Psoas muscle (tissue), 7 donors: ENCODE measurements at regions not wholly inside any gene's neighbourhood (a gene's known extent, or its start where the extent isn't known, plus 50 kb on each side); places are given as distances from the start of the nearest gene placed in this dataset.

Experiments used
- ATAC-seq, 4 donors: fragments of 200-7000 bp; cut with Tn5 transposase; one replicate each; pipeline ENCODE4 v1.9.1; 2020; ENCODE audit warnings: moderate library complexity in 3 of 4, mild to moderate bottlenecking in 2 of 4
- DNase-seq, 2 donors: peaks; one replicate each; pipeline ENCODE4 v3.0.0-alpha.2; 2020
- H3K27ac ChIP-seq: fragments of 200-600 bp; one replicate; pipeline ENCODE4 v1.8.0; 2022
- H3K27me3 ChIP-seq, 3 donors: fragments of 200-600 bp in 1 of 3; one replicate each; pipeline versions ENCODE4 v1.6.1 to v1.8.0; 2013 to 2022; ENCODE audit warnings: low read length in 2 of 3, mild to moderate bottlenecking in 2 of 3, moderate library complexity in 1 of 3; ENCODE audit not compliant: insufficient read depth in 3 of 3
- H3K36me3 ChIP-seq, 2 donors: fragments of 200-600 bp in 1 of 2; one replicate each; pipeline versions ENCODE4 v1.6.1 to v1.8.0; 2013 to 2022; ENCODE audit warnings: low read depth in 1 of 2, mild to moderate bottlenecking in 1 of 2, moderate library complexity in 1 of 2; ENCODE audit not compliant: insufficient read depth in 1 of 2
- H3K4me1 ChIP-seq: fragments of 200-600 bp; one replicate; pipeline ENCODE4 v1.8.0; 2022
- H3K4me3 ChIP-seq: fragments of 200-600 bp; one replicate; pipeline ENCODE4 v1.8.0; 2022; ENCODE audit warnings: mild to moderate bottlenecking
- H3K9me3 ChIP-seq: fragments of 200-600 bp; one replicate; pipeline ENCODE4 v1.8.0; 2022
- CTCF ChIP-seq: fragments of 200-600 bp; IDR thresholded peaks from one replicate; pipeline ENCODE4 v1.8.0; 2022; ENCODE audit warnings: antibody characterized with exemption
- WGBS, 3 donors: extraction: QIAGEN DNeasy Blood & Tissue Kit; methylation state at CpG; one replicate each; pipeline versions ENCODE4 v1.1.6 to v1.1.7; 2013; 5-methylcytosine and 5-hydroxymethylcytosine counted together
- intact Hi-C, 2 donors: fragments of 100-400 bp; cut with DNase I; formaldehyde crosslinking; loops; one replicate each; pipeline versions ENCODE4 v1.11.0 to v1.14.2; 2022
- donor health status: healthy with polysubstance abuse.
- donor health status: DM: no; HTN: no; CAD: no; lungs with moderate emphysema.
- donor health status: Bipolar disorder and iron deficiency.
- donor health status: healthy.
- donor health status: DM: yes; HTN: yes; CAD: no.
- donor health status: DM: no; HTN: no; CAD: no.
- donor health status: DM: yes; HTN: yes; CAD: no.

- no peaks in the 10 kb centered on the region for H3K4me1 ChIP-seq
- no peak for TF ChIP-seq CTCF
- ATAC-seq (no peak), DNase-seq (no peak)
- no peaks in the 10 kb centered on the region for H3K27me3 ChIP-seq
- intact Hi-C loops = loop anchor here in 1 of 2 donors (5.0 kb wide), 2 partner anchors 1268 to 1288 kb away; no protein-coding TSS in a partner anchor
- WGBS, 3 donors = 62 to 69% (median 64%) methylated on average over 7 of the region's 7 CpGs
- no peak overlapping the region for H3K4me3 ChIP-seq
- no peaks in the 10 kb centered on the region for H3K9me3 ChIP-seq
- no peaks in the 10 kb centered on the region for H3K36me3 ChIP-seq
- H3K27ac ChIP-seq = no peak overlapping the region
Observed at GRCh38 chr12:92650228-92650822, 52.5 kb upstream of the PLEKHG7 start.

- ATAC-seq (peak; percentile 83 to 91 (median 87)), DNase-seq (no peak)
- H3K27ac ChIP-seq = no peak overlapping the region
- no peaks in the 10 kb centered on the region for H3K4me1 ChIP-seq
- no peaks in the 10 kb centered on the region for H3K36me3 ChIP-seq
- H3K27me3 ChIP-seq = no peaks in the 10 kb centered on the region
- TF ChIP-seq CTCF = peak; percentile 66
- 22 to 42% (median 22%) methylated on average over 11 of the region's 11 CpGs for WGBS, 3 donors
- H3K4me3 ChIP-seq = no peak overlapping the region
- H3K9me3 ChIP-seq = no peaks in the 10 kb centered on the region
- intact Hi-C loops = loop anchor here (5.0 kb wide), 3 partner anchors 77 to 1287 kb away; no protein-coding TSS in a partner anchor
Observed at GRCh38 chr12:92649511-92650227, 53.1 kb upstream of the PLEKHG7 start.

- Histone ChIP-seq H3K9me3 (no peaks in the 10 kb centered on the region), H3K27me3 (no peaks in the 10 kb centered on the region), H3K27ac (no peak overlapping the region), H3K4me1 (no peaks in the 10 kb centered on the region), H3K36me3 (no peaks in the 10 kb centered on the region), H3K4me3 (no peak overlapping the region)
- intact Hi-C loops = loop anchor here (5.0 kb wide), 2 partner anchors 76 to 1266 kb away; no protein-coding TSS in a partner anchor
- ATAC-seq (no peak), DNase-seq (no peak)
- TF ChIP-seq CTCF = no peak
- 81 to 86% (median 81%) methylated on average over 6 of the region's 6 CpGs for WGBS, 3 donors
Observed at GRCh38 chr12:92648242-92649031, 54.4 kb upstream of the PLEKHG7 start.

GRCh38 chr12:92641291-92641690, 61.5 kb upstream of the PLEKHG7 start:
- TF ChIP-seq CTCF = no peak
- no peak overlapping the region for H3K4me3 ChIP-seq
- no peaks in the 10 kb centered on the region for H3K27me3 ChIP-seq
- H3K4me1 ChIP-seq = no peaks in the 10 kb centered on the region
- ATAC-seq = no peak
- no peak for DNase-seq
- WGBS, 3 donors = 0 to 36% (median 0%) methylated on average over 1 of the region's 1 CpG
- H3K9me3 ChIP-seq = no peaks in the 10 kb centered on the region
- no peak overlapping the region for H3K27ac ChIP-seq
- H3K36me3 ChIP-seq = no peaks in the 10 kb centered on the region
- intact Hi-C loops = no loop called here
